ENCODE measurements at regions not wholly inside any gene's neighbourhood (a gene's known extent, or its start where the extent isn't known, plus 50 kb on each side); places are given as distances from the start of the nearest gene placed in this dataset.
A peak's percentile ranks its signal among the peaks of the same experiment; 100 is the strongest.
"Not testable (repeated sequence)": the region's sequence is repeated elsewhere in the genome, so short reads cannot be mapped to it uniquely, and the experiment has no call there.

- DNase-seq: no peak
These were observed 1118.9 kb upstream of the CELF2 start for GRCh38 chr10:9898633-9899395.

DNA sequence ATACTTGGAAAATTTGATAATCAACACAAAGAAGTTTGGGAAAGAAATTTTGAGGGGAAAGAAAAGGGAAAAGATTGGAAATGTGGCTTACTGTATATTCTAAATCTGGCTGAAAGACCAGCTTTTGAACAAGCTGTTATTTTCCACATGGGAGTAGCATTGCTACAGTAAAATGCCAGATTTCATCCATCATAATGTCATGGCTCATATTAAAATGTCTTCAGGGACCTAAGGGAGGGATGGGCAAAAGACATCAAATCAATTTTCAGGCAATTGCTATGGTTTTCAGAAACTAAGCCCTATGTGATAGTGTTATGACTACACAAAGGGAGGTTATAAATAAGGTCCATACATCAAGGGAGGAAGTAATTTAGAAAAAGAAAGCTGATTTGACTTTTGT, 1116.9 kb upstream of the CELF2 start:
- no peak for DNase-seq

- no peak for DNase-seq
These were observed 1115.7 kb upstream of the CELF2 start for GRCh38 chr10:9901971-9902370.

DNA sequence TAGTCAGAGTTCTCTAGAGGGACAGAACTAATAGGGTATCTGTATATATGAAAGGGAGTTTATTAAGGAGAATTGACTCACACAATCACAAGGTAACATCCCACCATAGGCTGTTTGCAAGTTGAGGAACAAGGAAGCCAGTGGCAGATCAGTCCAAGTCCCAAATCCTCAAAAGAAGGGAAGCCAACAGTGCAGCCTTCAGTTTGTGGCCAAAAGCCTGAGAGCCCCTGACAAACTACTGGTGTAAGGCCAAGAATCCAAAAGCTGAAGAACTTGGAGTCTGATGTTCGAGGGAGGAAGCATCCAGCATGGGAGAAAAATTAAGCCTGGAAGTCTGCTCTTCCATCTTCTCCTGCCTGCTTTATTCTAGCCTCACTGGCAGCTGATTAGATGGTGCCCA, 1107.2 kb upstream of the CELF2 start:
- DNase-seq: no peak

GRCh38 chr10:9911488-9911887, 1106.2 kb upstream of the CELF2 start:
- DNase-seq: no peak

- DNase-seq: no peak
These were observed 1103.7 kb upstream of the CELF2 start for GRCh38 chr10:9913876-9914514.

DNA sequence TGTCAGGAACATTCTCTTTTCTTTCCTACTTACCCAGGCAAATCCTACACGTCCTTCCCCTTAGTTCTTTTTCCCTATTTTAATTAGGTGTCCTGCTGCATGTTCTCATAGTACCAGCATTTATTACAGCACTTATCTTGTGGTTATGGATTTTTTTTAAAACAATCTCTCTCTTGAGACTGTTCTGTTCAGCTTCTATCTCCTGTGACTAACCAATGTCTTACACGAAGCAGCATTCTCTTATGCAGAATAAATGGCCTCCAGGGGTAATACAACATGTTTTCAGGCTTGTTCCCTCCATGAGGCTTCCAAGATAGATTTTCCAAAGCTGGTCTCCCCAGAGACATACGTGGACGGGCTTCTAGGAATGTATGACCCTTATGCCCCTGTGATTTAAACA, 1096.1 kb upstream of the CELF2 start:
- no peak for DNase-seq

- no peak for DNase-seq
These were observed 1095.4 kb upstream of the CELF2 start for GRCh38 chr10:9922126-9922870.

DNA sequence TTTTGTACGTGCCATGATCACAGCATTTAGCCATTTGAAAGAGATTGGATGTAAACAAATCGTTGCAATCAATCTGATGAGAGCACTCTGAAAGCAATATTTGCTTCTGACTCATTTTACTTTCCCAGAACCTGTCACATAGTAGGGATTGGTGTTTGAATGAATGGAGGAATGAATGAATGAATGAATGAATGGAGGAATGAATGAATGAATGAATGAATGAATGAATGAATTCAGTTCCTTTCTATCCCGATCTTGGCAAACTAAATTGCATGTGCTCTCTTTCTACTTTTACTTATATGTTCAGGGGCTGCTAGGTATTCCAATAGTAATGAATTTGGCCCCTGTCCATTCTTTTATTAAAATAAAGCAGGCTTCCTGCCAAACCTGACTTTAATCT, 1091.7 kb upstream of the CELF2 start:
- no peak for DNase-seq

DNA sequence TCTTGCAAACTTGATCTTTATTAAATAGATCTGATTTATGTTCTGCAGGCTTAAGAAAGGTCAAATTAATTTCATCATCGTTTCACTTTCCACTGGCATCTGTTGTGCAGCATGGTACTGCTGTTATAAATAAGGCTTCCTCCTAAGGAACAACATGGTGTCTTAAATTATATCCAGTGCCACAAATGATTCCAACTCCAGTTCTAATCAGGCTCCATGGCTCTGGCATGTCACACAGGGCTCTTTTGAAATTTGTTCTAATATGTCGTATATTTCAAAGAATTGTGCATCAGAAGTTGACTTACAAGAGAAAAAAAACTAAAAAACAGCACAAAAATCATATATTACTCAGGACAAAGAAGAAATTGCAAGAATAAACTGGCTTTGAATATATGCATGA, 1090.8 kb upstream of the CELF2 start:
- DNase-seq: no peak

DNA sequence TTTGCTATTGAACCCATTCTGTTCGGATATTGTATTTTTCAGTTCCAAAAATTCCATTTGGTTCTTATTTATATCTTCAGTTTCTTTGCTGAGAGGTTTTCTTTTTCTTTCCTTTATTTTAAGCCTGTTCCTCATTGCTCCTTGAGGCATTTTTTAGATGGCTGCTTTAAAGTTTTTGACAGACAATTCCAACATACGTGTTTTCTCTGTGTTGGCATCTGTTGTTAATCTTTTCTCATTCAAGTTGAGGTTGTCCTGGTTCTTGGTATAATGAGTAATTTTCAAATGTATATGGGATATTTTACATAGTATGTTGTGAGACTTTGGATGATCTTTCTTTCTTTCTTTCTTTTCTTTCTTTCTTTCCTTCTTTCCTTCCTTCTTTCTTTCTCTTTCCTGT, 1078.0 kb upstream of the CELF2 start:
- no peak for DNase-seq

- no peak for DNase-seq
These were observed 1073.0 kb upstream of the CELF2 start for GRCh38 chr10:9944690-9945089.

- no peak for DNase-seq
These were observed 1067.6 kb upstream of the CELF2 start for GRCh38 chr10:9950070-9950469.

- peak; percentile 70 for DNase-seq
These were observed 1066.0 kb upstream of the CELF2 start for GRCh38 chr10:9951481-9952257.

DNA sequence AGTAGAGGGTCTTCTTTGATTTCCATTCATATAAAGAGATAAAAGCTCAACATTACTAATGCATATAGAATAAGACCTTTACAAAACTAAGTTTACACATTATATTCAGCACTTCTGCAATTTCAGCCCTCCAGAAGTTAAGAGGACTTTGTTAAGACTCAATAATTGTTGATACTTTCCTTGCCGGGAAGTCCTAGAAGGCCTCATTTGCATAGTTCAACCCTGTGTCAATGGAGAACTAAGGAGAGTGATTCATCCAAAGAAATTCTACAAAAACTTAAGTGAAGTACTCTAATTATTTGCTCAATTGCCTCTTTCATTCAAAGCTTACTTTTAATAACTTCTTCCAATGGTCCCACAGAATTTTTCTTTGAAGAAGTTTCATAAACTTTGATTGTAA, 1060.3 kb upstream of the CELF2 start:
- DNase-seq: no peak

- DNase-seq: not testable (repeated sequence)
These were observed 1059.8 kb upstream of the CELF2 start for GRCh38 chr10:9957876-9958275.

- no peak for DNase-seq
These were observed 1052.3 kb upstream of the CELF2 start for GRCh38 chr10:9965341-9965740.

DNA sequence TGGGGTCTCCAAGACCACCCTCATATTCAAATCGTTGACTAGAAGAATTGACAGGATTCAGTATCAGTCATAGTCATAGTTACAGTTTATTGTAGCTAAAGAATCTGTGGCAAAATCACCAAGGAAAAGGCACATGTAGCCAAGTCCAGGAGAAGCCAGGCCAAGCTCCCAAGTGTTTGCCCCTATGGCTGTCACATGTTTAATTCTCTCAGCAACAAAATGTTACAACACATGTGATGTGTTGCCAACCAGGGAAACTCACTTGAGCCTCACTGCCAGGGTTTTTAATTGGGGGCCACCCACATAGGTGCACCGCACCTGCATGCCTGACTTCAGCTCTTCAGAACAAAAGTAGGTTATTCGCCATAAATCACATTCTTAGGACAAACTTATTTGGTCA, 1030.9 kb upstream of the CELF2 start:
- DNase-seq: no peak

DNA sequence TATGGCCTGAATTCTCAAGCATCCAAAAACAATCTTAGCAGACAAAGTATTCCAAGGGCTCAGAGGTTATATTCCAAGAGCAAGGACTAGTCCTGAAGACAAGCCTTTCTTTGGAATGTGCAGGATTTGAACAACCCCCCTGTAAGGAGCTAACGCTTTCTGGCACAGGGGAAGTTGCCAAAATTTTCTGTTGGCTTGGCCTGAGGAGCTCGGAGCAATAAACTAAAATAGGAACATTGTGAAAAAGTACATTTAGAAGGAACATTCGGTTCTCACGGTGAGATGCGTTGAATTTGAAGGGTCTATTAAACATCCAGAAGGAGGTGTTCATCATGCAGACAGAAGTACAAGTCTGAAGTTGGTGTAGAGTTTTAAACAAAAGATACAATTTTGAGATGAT, 1030.5 kb upstream of the CELF2 start:
- DNase-seq: no peak

DNA sequence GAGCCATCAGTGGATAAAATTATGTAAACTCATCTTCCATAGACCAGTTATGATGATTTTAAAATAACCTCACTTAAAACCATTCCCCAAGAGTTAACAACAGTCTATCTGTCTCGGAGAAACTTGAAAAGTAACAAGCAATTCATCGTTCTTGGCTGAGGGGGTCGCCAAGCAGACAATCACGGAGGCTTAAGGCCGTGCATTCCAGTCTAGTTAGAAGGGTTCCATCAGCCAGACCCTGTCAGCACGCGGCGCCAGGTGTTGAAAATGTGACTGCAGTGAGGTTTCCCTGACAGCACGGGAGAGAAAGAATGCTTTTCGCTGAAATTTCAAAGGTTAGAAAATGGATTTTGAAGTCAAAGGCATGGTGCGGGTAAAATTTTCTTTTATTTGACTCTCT, 1025.0 kb upstream of the CELF2 start:
- no peak for DNase-seq

- DNase-seq: no peak
These were observed 1023.5 kb upstream of the CELF2 start for GRCh38 chr10:9994131-9994530.

DNA sequence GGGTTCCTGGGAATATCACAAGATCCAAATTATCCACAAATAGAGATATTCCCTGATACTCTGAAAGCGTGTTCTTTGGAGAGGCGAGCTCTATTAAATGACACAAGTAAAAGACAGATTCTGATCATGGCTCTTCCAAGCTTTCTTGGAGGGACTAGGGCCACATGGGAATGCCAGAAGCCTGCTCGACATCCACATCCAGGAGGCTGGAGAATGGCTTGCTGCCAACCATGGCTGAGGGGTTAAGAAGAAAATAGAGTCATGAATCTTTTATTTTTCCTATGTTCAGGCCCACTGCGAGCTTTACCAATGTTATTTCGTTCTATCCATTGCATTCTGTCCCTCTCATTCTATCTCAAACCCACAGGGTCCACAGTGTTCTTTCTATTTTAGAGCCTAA, 1018.0 kb upstream of the CELF2 start:
- no peak for DNase-seq

DNA sequence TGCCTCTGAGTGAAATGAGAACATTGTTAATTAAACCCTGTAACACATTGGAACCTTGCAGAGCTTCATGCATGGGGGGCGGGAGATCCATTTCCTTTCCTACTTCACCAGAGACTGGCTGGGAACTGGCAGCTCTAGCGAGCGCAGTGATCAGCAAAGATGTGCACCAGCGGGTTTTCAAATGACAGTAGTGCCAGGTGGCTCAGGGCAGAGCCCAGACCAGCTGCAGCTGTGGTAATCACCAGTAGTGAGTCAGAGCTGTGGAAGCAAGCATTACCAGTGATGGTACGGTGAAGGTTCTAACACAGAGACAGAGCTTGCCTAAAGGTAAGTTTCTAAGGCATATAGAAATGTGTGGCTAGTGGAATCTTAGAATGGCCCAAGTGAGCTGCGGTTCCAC, 1009.7 kb upstream of the CELF2 start:
- DNase-seq: no peak
